Neuronal stem cell (in vitro differentiated cells): ENCODE measurements at regions not wholly inside any gene's neighbourhood (a gene's known extent, or its start where the extent isn't known, plus 50 kb on each side); places are given as distances from the start of the nearest gene placed in this dataset.

Experiments used
- DNase-seq: peaks from one replicate; pipeline ENCODE4 v3.0.0-alpha.2; 2013; ENCODE audit warnings: low spot score
- H2AFZ ChIP-seq: one replicate; pipeline ENCODE4 v1.6.1; 2013; ENCODE audit warnings: mild to moderate bottlenecking, low read length, inconsistent platforms
- H2AK5ac ChIP-seq: 2 replicates; pipeline ENCODE4 v1.6.1; 2013; ENCODE audit warnings: low read depth, mild to moderate bottlenecking, inconsistent platforms, low read length, moderate library complexity, mixed read lengths
- H2BK120ac ChIP-seq: 2 replicates; pipeline ENCODE4 v1.6.1; 2013; ENCODE audit warnings: low read depth, mild to moderate bottlenecking, inconsistent platforms, low read length, moderate library complexity, mixed read lengths
- H2BK12ac ChIP-seq: one replicate; pipeline ENCODE4 v1.6.1; 2013; ENCODE audit warnings: low read length, inconsistent platforms
- H2BK15ac ChIP-seq: 2 replicates; pipeline ENCODE4 v1.6.1; 2013; ENCODE audit warnings: mild to moderate bottlenecking, low read length, inconsistent platforms, mixed read lengths
- H2BK5ac ChIP-seq: one replicate; pipeline ENCODE4 v1.6.1; 2013; ENCODE audit warnings: inconsistent platforms, mild to moderate bottlenecking, low read length, moderate library complexity
- H3K14ac ChIP-seq: one replicate; pipeline ENCODE4 v1.6.1; 2013; ENCODE audit warnings: low read length, inconsistent platforms
- H3K18ac ChIP-seq: 2 replicates; pipeline ENCODE4 v1.6.1; 2013; ENCODE audit warnings: low read length, inconsistent platforms
- H3K23ac ChIP-seq: 2 replicates; pipeline ENCODE4 v1.6.1; 2013; ENCODE audit warnings: low read depth, mild to moderate bottlenecking, mixed read lengths, low read length, inconsistent platforms; ENCODE audit not compliant: poor library complexity
- H3K27ac ChIP-seq: replicated peaks from 3 replicates; pipeline ENCODE4 v1.5.1; 2013; ENCODE audit warnings: low read length, inconsistent platforms
- H3K27me3 ChIP-seq, 3 experiments: 2 replicates each; pipeline ENCODE4 v1.6.1; 2013; ENCODE audit warnings: low read length in 3 of 3, mild to moderate bottlenecking in 2 of 3, inconsistent platforms in 1 of 3, low read depth in 1 of 3, mixed read lengths in 1 of 3, moderate library complexity in 1 of 3; ENCODE audit not compliant: control insufficient read depth in 3 of 3, insufficient read depth in 3 of 3
- H3K36me3 ChIP-seq, 2 donors: replicated peaks in 1 of 2; 2 replicates each; pipeline ENCODE4 v1.6.1; 2013; ENCODE audit warnings: low read length in 2 of 2; ENCODE audit not compliant: control insufficient read depth in 2 of 2, insufficient read depth in 2 of 2
- H3K4ac ChIP-seq: 2 replicates; pipeline ENCODE4 v1.6.1; 2013; ENCODE audit warnings: inconsistent platforms, mild to moderate bottlenecking, low read length, moderate library complexity
- H3K4me1 ChIP-seq, 2 donors: 1 replicate in 1 of 2; 2 replicates in 1 of 2; pipeline ENCODE4 v1.6.1; 2013; ENCODE audit warnings: low read length in 2 of 2, low read depth in 1 of 2; ENCODE audit not compliant: control insufficient read depth in 2 of 2, insufficient read depth in 1 of 2
- H3K4me2 ChIP-seq: one replicate; pipeline ENCODE4 v1.6.1; 2013; ENCODE audit warnings: mild to moderate bottlenecking, low read length, inconsistent platforms; ENCODE audit not compliant: insufficient read depth, poor library complexity, severe bottlenecking
- H3K4me3 ChIP-seq, 2 donors: 2 replicates each; pipeline ENCODE4 v1.5.1; 2013; ENCODE audit warnings: low read length in 2 of 2, mild to moderate bottlenecking in 2 of 2, inconsistent platforms in 1 of 2, moderate library complexity in 1 of 2
- H3K79me1 ChIP-seq: one replicate; pipeline ENCODE4 v1.6.1; 2013; ENCODE audit warnings: low read depth, mild to moderate bottlenecking, inconsistent platforms, low read length, moderate library complexity
- H3K9ac ChIP-seq: one replicate; pipeline ENCODE4 v1.6.1; 2013; ENCODE audit warnings: mild to moderate bottlenecking, low read depth, low read length, inconsistent platforms; ENCODE audit not compliant: poor library complexity
- H3K9me3 ChIP-seq, 2 donors: replicated peaks in 1 of 2; 2 replicates each; pipeline versions ENCODE3 to v1.6.1; 2013; ENCODE audit warnings: low read length in 2 of 2, mild to moderate bottlenecking in 2 of 2, inconsistent platforms in 1 of 2, low read depth in 1 of 2, mixed read lengths in 1 of 2, moderate library complexity in 1 of 2; ENCODE audit not compliant: control insufficient read depth in 2 of 2, insufficient read depth in 1 of 2
- H4K8ac ChIP-seq: one replicate; pipeline ENCODE4 v1.6.1; 2013; ENCODE audit warnings: low read depth, mild to moderate bottlenecking, inconsistent platforms, low read length, moderate library complexity
- H4K91ac ChIP-seq: one replicate; pipeline ENCODE4 v1.6.1; 2013; ENCODE audit warnings: low read length, low read depth, mild to moderate bottlenecking, inconsistent platforms; ENCODE audit not compliant: poor library complexity
- WGBS, 2 donors: extraction: QIAGEN DNeasy Blood & Tissue Kit; methylation state at CpG; one replicate each; pipeline ENCODE4 v1.1.7; 2013; ENCODE audit warnings: missing lambda C conversion rate in 2 of 2, mixed read lengths in 1 of 2; ENCODE audit not compliant: insufficient read length in 2 of 2, insufficient replicate concordance in 1 of 2; ENCODE audit errors: extremely low coverage in 2 of 2; 5-methylcytosine and 5-hydroxymethylcytosine counted together

GRCh38 chr4:149108626-149109025, 666.4 kb upstream of the NR3C2 start:
- Histone ChIP-seq H3K9ac (no peak overlapping the region), H3K4me1 (no peaks in the 10 kb centered on the region), H4K91ac (no peak overlapping the region), H3K27me3 (no peaks in the 10 kb centered on the region), H3K79me1 (no peaks in the 10 kb centered on the region), H3K23ac (no peak overlapping the region), H3K14ac (no peak overlapping the region), H3K27ac (no peak overlapping the region), H2BK12ac (no peak overlapping the region), H3K4me2 (no peak overlapping the region), H3K4ac (no peak overlapping the region), H4K8ac (no peak overlapping the region), H2BK15ac (no peak overlapping the region), H3K36me3 (no peaks in the 10 kb centered on the region), H3K18ac (no peak overlapping the region), H3K4me3 (no peak overlapping the region), H2AK5ac (no peak overlapping the region), H2BK5ac (no peak overlapping the region), H2BK120ac (no peak overlapping the region), H3K9me3 (no peaks in the 10 kb centered on the region), H2AFZ (no peak overlapping the region)
- WGBS, 2 donors, result no CpG with 5 or more reads among the region's 2 CpGs
- no peak for DNase-seq

- H3K4me1 ChIP-seq, result no peaks in the 10 kb centered on the region
- H3K18ac ChIP-seq, result no peak overlapping the region
- no peak overlapping the region for H3K14ac ChIP-seq
- no peak overlapping the region for H2BK12ac ChIP-seq
- no peak overlapping the region for H2BK5ac ChIP-seq
- DNase-seq, result no peak
- no peak overlapping the region for H2BK15ac ChIP-seq
- no peak overlapping the region for H3K4me2 ChIP-seq
- no peaks in the 10 kb centered on the region for H3K36me3 ChIP-seq
- no peak overlapping the region for H3K23ac ChIP-seq
- no peak overlapping the region for H2BK120ac ChIP-seq
- H4K8ac ChIP-seq, result no peak overlapping the region
- no peak overlapping the region for H3K9ac ChIP-seq
- H3K27me3 ChIP-seq, result no peaks in the 10 kb centered on the region
- no peak overlapping the region for H3K27ac ChIP-seq
- no peak overlapping the region for H4K91ac ChIP-seq
- H3K9me3 ChIP-seq, result no peaks in the 10 kb centered on the region
- no peak overlapping the region for H3K4me3 ChIP-seq
- H2AK5ac ChIP-seq, result no peak overlapping the region
- H2AFZ ChIP-seq, result no peak overlapping the region
- H3K4ac ChIP-seq, result no peak overlapping the region
- H3K79me1 ChIP-seq, result no peaks in the 10 kb centered on the region
These were observed 660.6 kb upstream of the NR3C2 start for GRCh38 chr4:149102765-149103164.

- no peak overlapping the region for H4K8ac ChIP-seq
- H3K79me1 ChIP-seq, result no peaks in the 10 kb centered on the region
- no peak overlapping the region for H2BK15ac ChIP-seq
- H3K27ac ChIP-seq, result no peak overlapping the region
- no peaks in the 10 kb centered on the region for H3K4me1 ChIP-seq
- H2BK120ac ChIP-seq, result no peak overlapping the region
- no peak overlapping the region for H3K14ac ChIP-seq
- H2BK5ac ChIP-seq, result no peak overlapping the region
- no peaks in the 10 kb centered on the region for H3K9me3 ChIP-seq
- no peak overlapping the region for H3K23ac ChIP-seq
- no peak overlapping the region for H2BK12ac ChIP-seq
- no peak overlapping the region for H3K9ac ChIP-seq
- no peak overlapping the region for H3K4me3 ChIP-seq
- H3K18ac ChIP-seq, result no peak overlapping the region
- no peak overlapping the region for H2AK5ac ChIP-seq
- no peak overlapping the region for H4K91ac ChIP-seq
- H3K4me2 ChIP-seq, result no peak overlapping the region
- H3K27me3 ChIP-seq, result no peaks in the 10 kb centered on the region
- H3K36me3 ChIP-seq, result no peaks in the 10 kb centered on the region
- no peak overlapping the region for H3K4ac ChIP-seq
- DNase-seq, result no peak
- WGBS, 2 donors, result no CpG with 5 or more reads among the region's 2 CpGs
- no peak overlapping the region for H2AFZ ChIP-seq
These were observed 659.4 kb upstream of the NR3C2 start for GRCh38 chr4:149101649-149102048.

- H2BK5ac ChIP-seq, result no peak overlapping the region
These were observed 653.6 kb upstream of the NR3C2 start for GRCh38 chr4:149095811-149096210.

More at GRCh38 chr4:149095811-149096210, 653.6 kb upstream of the NR3C2 start:
- Histone ChIP-seq H3K9me3 (peaks cover 0 to 2% of the 10 kb centered on the region in 2 donors), H3K79me1 (no peaks in the 10 kb centered on the region), H4K91ac (no peak overlapping the region), H3K9ac (no peak overlapping the region), H4K8ac (no peak overlapping the region), H3K18ac (no peak overlapping the region), H3K27me3 (no peaks in the 10 kb centered on the region), H3K4me1 (no peaks in the 10 kb centered on the region), H2BK15ac (no peak overlapping the region), H3K36me3 (no peaks in the 10 kb centered on the region), H2AK5ac (no peak overlapping the region), H3K27ac (no peak overlapping the region), H2AFZ (no peak overlapping the region), H3K4me3 (no peak overlapping the region), H2BK12ac (no peak overlapping the region), H3K4ac (no peak overlapping the region), H3K23ac (no peak overlapping the region), H2BK120ac (no peak overlapping the region), H3K14ac (no peak overlapping the region), H3K4me2 (no peak overlapping the region)
- no peak for DNase-seq
- WGBS, 2 donors, result no CpG with 5 or more reads among the region's 1 CpG
